COLO668 (cell line): ENCODE measurements at regions not wholly inside any gene's neighbourhood (a gene's known extent, or its start where the extent isn't known, plus 50 kb on each side); places are given as distances from the start of the nearest gene placed in this dataset.
A peak's percentile ranks its signal among the peaks of the same experiment; 100 is the strongest.

Experiments
- DNase-seq: peaks from one replicate; lab custom pipeline; 2025; ENCODE audit not compliant: unreplicated experiment; lab: John Stamatoyannopoulos, UW

DNA sequence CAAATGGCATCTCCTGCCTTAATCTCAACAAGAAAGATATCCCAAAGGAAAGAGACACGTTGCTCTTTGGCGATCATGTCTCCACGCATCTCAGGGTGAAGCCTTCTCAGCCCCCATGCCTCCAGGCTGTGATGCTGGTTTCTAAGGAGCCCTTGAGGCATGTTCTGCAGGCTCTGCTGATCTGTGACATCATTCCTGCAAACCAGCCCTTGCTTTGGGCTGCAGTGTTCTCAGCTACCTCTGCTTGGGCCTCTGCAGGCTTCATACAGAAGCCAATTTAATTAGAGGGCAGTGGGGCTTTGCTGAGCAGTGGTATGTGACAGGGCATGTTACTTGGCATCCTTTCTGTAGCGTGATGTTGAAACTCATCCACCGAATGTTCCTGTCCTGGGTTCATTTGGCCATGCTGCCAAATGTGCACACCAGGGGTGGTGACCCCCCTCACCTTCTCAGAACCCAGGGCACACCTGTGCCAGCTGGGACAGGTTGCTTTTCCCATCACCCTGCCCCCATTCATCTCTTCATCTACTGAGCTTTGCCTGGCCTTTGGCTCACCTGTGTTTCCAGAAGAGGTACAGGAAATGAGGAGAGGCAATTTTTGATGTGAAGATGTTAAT, 230.9 kb downstream of the TEX29 start:
- DNase-seq = no peak

DNA sequence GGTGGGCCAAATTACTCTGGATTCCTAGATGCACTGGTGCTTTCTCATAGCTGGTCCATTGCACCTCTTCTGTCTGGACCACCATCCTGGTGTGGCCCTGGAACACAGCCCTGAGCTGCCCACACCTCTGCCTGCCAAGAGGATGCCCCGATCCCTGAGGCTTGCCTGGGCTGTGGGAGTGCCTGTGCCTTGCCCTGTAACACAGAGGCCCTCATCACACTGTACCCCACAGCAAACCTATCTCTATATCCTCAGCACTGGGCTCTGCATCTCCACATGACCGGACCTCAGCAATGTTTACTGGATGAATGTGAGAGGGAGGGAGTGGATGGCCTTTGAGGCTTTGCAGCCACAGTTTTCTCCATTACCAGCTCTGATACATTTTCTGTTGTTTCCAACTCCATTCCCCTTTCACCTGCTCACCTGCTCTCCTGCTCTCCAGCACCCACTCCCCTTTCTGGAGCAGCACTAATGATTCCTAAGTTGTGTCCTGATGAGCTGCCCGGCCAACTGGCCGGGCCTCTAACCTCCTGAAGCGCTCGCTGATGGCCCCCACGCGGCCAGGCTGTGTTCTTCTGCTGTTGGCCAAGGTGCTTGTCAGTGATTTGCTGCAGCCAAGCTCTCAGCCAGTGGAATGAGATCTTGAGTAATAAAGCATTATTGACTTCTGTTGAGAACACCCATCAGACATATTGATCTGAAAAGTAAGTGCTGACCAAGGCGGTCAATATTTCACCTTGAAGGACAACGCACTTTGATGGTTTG, 232.6 kb downstream of the TEX29 start:
- DNase-seq = no peak

DNA sequence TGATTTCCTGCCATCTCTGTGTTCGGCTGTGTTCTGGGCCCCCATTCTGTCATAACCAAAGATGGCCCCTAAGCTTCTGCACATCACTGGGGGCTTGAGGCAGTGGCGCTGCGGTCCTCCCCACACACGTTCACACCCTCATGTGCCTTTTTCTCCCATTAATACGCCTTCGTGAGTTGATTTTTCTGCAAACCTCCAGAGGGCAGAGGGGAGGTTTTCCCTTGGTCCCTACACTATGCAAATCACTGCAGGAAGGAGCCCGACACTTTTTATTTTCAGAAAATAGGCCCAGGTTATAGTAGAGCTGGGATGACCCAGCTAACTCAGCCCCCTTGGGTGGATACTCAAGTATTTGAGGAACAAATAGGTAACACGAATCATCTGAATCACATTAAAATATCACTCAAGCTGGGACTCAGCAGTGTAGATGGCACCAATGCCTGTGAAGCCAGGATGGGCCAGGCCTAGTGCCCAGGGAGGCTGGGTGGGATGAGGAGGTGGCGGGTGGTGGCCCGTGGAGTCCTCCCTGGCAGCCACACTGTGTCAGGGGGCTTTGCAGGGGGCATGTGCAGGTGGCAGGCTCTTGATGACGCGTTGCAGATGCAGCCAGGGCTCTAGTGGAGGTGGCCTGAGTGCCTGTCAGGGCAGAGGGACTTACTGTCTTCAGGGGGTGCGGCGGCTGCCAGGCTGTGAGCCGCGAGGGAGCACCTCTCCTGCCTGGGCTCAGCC, 234.3 kb downstream of the TEX29 start:
- DNase-seq = no peak

DNA sequence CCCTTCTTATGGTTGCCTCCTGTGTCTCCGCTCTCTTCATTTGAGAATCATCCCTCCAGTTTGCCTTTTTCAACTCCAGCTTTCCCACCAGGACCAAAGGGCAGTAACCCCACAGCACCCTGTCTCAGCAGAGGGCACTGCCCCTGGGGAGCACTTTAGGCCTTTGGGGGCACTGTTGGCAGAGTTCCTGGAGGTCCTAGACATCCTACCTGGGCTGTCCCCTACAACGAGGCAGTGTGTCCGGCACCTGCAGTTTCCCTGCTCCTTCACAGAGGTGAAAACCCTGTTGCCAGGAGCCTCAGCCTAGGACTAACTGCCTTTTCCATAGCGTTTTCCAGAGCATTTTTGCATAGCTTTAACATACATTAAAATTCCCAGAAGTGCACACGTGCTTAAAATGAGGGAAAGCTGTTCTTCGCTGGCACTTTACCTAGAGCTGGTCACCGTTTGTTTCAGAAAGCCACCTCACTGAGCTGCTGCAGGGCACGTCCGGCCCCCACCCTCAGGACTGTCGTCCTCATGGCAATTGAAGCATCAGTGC, 234.9 kb downstream of the TEX29 start:
- DNase-seq = no peak

DNA sequence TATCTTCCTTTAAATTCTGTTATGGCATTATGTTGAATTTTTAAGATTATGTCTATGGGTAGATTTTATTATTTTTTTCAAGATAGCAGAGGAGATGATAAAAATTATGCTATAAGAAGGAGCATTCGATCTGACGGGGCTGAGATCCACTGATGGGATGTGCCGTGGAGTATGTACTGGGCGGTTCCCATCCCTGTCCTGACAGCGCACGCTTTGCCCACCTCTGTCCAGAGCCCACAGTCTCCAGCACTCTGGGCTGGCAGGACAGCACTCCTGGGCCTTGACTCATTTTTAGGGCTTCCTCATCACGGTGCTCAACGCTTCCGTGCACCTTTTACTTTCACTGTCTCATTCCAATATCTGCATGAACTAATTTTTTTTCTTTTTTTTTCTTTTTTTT, 235.5 kb downstream of the TEX29 start:
- no peak for DNase-seq

DNA sequence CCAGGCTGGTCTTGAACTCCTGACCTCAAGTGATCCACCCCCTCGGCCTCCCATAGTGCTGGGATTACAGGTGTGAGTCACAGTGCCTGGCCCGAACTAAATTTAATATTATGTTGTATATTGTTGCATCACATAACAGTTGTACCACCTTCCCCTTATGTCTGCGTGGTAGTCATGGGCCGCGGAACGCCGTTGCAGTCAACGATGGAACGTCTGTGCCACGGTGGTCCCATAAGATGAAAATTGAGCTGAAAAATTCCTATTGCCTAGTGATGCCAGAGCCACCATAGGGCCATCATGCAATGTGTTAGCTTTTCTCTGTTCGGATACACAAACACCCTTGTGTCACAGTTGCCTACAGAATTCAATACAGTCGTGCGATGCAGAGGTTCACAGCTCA, 236.1 kb downstream of the TEX29 start:
- no peak for DNase-seq

DNA sequence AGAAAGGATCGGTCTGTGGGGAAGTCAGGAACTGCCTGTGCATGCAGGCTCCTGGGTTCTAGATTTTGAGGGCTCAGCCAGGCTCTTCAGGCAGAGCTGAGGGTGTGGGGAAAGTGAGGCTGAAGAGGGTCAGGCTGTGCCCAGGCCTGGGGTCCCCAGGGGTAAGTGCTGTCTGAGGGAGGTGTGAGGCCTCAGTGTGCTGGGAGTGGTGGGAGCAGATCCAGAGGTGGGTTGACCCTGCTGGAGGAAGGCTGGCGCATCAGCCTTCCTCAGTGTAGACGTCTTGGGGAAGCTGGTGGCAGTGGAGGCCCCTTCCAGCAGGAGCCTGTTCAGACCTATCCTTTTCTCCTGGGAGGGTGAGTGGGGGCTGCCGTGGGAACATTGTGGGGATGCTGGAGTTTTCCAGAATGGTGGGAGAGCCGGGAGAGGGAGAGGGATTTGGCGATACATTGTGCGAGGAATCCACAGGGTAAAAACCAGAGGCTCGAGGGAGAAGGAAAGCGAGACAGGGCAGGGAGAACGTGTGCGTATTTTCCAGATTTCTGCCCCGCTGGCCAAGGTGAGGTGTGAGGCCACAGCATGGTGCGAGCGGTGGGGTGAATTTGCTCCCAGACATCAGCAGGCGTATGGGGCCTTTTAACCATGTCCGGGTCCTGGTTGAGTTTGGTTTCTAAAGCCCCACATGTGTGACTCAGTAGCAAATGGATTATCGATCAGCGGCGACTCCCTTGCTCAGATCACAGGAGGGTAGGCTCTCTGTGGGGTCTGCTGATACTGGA, 237.7 kb downstream of the TEX29 start:
- no peak for DNase-seq

DNA sequence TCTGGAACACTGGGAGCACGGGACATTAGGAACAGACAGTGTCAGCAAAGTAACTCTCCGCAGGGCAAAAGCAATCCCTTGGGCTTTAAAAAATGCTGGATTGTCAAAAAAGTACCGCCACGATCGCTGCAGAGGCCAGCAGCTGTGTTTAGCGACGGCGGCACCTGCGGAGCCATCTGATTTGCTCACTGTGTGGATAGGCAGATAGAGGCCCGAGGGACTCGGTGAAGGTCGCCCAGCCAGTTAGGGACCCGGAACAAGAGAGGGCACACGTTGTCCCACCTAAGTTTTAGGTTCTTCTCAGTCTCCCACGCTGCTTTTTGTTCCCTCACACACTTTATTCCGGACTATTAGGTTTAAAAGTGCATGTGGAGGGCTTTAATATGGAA, 238.3 kb downstream of the TEX29 start:
- no peak for DNase-seq

DNA sequence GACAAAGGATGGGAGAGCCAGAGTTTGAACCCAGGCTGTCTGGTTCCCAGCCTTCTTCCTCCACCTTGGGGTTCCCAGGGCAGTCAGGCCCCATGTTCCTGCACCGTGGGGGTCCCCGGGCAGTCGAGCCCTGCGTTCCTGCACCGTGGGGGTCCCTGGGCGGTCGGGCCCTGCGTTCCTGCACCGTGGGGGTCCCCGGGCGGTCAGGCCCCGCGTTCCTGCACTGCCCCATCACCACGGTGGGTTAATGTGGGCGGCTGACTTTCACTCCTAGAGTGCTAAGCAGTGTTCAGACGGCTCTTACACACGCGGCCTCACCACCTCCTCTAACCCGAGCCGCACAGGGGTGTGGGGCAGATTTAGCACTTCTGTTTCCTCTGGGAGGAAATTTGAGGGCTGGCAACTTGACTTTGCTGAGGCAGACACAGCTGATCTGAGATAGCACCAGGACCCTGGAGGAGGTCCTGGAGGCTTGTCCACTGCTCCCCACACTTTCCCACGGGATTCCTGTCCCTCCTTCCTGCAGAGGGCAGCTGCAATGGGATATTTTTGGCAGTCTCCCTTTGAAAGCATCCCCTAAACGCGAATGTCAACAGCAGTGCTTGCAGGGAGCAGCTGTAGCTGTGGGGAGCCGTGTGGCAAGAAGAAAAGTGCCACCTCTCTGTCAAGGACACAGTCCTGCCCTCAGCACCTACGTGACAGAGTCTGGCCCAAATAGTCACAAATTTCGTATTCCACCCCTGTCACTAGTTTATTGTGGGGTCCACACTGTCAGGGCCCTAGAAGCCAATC, 239.4 kb downstream of the TEX29 start:
- peak; percentile 59 for DNase-seq

DNA sequence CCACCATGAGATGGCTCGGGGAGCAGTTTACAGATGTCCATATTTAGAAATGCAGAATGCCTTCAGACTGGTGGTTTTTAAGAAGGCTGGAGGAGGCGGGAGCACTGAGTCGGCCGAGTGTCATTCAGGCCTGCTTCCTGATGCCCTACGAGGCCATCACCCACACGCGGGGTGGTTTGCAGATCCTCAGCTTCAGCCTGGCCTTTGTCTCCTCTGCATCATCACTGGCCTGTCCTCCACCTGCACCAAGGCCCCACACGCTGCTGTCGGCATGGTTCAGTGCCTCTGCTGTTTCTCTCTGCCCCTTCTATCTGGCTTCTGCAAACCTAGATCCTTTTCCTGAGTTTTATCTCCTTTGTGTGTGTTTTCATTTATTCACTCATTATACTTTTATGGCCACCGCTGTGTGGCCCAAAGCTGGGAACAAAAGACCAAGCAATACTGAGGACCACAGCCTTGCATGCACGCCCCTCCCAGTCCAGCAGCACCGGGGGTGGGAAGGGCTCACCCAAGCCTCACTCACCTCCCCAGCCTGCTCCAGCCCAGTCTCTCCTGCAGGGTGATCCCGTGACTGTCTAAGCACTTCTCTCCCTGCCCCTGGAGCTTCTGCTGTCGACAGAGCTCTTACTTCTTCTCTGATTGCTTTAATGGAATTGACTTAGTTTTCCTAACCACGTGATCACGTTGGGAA, 240.8 kb downstream of the TEX29 start:
- no peak for DNase-seq

DNA sequence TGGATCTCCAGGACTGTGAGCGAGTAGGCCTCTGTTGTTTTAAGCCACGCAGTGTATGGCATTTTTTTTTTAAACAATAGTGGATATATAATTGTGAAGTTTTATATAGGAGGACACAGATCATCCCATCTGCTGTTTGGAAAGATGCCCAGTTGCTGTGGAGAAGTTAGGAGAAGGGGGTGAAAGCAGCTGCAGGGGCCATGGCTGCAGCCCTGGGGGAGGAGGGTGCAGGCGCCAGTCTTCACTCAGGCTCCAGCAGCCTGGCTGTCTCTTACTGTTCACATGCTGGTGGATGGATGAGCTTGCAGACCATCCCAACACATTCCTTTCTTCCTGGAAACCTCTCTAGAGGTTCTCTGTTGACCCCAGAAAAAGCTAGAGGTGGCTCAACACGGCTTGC, 242.3 kb downstream of the TEX29 start:
- DNase-seq = peak; percentile 65

DNA sequence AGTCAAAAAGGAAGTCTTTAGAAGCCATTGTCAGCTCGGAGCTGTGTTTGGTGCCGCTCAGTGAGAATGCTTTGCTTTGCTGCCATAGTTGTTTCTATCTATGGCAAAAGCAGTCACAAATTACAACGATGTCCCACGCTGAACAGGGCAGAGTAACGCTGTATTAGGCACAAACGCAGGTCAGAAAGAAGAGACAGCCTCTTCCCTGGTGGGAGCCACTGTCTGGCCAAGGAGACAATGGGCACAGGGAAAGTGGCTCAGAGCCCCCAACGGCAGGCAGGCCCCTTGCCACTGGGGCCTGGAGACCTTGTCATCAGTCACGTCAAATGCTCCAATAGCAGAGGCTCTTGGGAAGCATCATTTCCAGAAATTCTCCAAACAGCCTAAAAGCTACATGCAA, 244.2 kb downstream of the TEX29 start:
- DNase-seq = no peak

DNA sequence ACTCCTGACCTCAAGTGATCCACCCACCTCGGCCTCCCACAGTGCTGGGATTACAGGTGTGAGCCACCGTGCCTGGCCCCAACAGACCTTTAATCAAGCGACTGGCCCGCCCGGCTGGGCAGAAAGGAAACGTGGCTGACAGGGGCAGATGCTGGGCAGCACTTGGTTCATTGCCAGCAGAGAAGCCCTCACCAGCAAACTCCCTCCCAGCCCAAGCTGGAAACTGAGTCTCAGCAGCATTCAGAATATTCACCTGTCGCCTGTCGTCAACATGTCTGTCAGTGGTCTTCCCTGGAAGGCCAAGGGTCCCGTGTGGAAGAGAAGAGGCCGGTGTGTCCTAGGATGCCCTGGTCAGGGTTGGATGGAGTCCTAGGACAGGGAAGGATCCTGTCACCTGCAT, 245.0 kb downstream of the TEX29 start:
- DNase-seq = no peak

DNA sequence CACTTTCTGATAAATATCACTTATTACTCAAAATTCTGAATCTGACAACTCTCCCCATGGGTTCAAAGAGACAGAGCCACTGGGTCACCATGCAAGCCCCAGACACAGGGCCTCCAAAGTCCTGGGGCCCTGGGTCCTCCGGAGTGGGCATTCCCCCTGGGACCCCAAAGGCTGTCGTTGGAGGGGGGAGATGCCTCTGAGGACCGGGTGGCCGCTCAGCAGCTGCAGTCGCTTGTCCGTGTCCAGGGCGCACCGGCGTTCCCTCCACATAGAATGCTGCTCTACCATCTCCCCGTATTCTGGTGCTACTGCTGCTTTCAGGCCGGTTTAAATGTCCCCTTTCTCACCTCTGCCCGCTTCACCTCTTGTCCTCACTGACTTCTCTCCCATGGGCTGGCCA, 246.1 kb downstream of the TEX29 start:
- no peak for DNase-seq

DNA sequence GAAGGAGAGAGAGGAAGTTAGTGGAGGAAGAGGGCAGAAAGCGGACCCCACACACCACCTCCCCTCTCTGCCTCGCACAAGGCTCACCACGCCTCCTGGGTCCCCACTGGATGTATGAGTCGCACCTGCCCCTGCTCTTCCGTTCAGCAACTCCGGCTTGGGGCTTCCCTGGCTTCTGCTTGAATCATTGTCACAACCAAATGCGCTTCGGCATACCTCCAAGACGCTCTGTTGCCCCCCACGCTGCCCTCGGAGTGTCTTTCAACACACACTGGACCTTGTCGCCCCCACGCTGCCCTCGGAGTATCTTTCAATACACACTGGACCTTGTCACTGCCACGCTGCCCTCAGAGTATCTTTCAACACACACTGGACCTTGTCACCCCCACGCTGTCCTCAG, 247.2 kb downstream of the TEX29 start:
- DNase-seq = no peak

DNA sequence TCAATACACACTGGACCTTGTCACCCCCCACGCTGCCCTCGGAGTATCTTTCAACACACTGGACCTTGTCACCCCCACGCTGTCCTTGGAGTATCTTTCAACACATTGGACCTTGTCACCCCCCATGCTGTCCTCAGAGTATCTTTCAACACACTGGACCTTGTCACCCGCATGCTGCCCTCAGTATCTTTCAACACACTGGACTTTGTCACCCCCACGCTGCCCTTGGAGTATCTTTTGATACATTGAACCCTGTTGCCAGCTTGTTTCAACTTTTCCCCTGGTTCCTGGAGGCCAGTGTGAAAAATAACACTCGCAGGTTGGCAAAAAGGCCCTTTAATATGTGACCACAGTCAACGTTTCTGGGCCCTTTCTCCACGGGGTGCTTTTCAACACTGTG, 247.8 kb downstream of the TEX29 start:
- DNase-seq = no peak

DNA sequence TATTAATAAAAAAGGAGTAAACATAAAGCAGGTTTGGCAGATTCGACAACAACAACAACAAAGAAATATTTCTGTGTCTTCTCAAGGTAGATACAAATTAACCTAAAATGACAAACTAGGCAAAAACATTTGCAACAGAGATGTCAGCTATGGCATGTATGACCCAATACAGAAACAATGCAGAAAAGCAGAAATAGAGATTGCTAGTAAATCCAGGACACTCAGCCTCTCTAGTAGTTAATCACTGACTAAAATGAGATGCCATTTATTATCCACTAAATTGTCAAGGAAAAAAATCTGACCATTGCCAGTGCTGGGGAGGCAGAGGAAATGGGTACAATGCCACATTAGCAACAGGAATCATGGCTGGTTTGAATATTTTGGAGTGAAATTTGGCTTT, 250.5 kb downstream of the TEX29 start:
- no peak for DNase-seq

DNA sequence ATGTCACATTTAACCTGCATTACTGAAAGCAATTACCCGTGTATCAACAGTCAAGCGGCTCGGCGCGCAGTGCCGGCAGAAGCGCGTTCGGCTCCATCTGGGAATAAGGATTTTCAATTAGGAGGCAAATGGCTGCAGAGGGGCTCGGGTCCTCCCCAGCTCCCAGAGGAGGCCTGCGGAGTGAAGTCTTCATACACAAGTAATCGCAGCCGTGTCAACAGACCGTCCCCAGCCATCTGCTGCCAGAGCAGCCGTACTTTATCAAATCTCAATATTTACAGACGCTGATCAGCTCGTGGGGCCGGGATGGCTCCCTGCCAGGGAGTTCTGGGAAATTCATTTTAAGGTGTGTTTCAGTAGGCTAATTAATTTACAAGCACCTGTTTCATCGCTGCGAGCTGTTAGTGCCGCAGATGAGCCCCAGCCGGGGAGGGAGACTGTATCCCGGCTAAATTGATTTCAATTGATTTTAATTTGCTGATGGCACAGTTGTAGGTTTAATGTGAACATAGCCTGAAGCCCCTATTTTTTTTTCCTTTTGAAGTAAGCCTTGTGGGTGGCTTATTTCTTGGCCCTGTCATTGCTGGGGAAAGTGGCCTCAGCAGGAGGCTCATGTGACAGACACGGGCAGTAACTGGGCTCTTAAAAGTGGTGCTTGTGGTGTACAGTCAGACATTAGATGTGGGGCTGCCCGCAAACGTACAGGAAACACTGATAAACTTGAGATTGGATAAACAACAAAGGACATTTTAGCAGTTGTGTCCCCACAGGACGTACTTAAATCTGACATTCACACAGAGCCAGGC, 252.7 kb downstream of the TEX29 start:
- peak; percentile 99 for DNase-seq

DNA sequence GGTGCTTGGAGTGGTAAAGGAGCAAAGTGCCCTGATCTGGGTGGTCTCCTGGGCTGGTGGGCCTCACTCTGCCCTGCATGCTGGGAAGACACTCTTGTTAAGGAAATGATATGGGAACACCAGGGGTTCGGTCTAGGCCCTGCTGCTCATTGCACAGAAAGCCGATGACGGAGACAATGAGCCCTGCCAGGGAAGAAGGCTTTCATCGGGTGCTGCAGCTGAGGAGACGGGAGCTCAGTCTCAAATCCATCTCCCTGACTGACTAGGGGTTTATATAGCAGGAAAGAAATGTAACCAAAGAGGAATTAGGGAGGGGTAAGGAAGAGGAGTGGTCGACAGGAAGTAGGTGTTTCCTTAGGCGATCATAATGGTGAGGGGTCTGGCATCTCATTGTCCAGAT, 253.4 kb downstream of the TEX29 start:
- peak; percentile 57 for DNase-seq
